Karpas-422 (cell line): ENCODE measurements at regions not wholly inside any gene's neighbourhood (a gene's known extent, or its start where the extent isn't known, plus 50 kb on each side); places are given as distances from the start of the nearest gene placed in this dataset.
A peak's percentile ranks its signal among the peaks of the same experiment; 100 is the strongest.

Experiments used
- DNase-seq: peaks from one replicate; pipeline ENCODE4 v3.0.0-alpha.2; 2015
- H2AFZ ChIP-seq: fragments of 200-600 bp; sonication (generic); 2 replicates; pipeline ENCODE4 v1.6.1; 2014; ENCODE audit warnings: antibody characterized with exemption, low read length, mixed read lengths
- H3K27ac ChIP-seq: fragments of 200-600 bp; sonication (generic); 2 replicates; pipeline ENCODE4 v1.5.1; 2014; ENCODE audit warnings: mild to moderate bottlenecking, low read length, moderate library complexity
- H3K27me3 ChIP-seq: fragments of 200-600 bp; sonication (generic); 2 replicates; pipeline ENCODE4 v1.6.1; 2014; ENCODE audit warnings: low read length, mixed read lengths
- H3K36me3 ChIP-seq: fragments of 200-600 bp; sonication (generic); 2 replicates; pipeline ENCODE4 v1.6.1; 2014; ENCODE audit warnings: low read length, mixed read lengths; ENCODE audit not compliant: insufficient read depth
- H3K4me1 ChIP-seq: fragments of 200-600 bp; sonication (generic); 2 replicates; pipeline ENCODE4 v1.6.1; 2014; ENCODE audit warnings: mild to moderate bottlenecking, low read length, mixed read lengths
- H3K4me2 ChIP-seq: fragments of 200-600 bp; sonication (generic); 2 replicates; pipeline ENCODE4 v1.6.1; 2014; ENCODE audit warnings: low read length, low read depth, mild to moderate bottlenecking; ENCODE audit not compliant: poor library complexity, severe bottlenecking
- H3K4me3 ChIP-seq: fragments of 200-600 bp; sonication (generic); 2 replicates; pipeline ENCODE4 v1.5.1; 2014; ENCODE audit warnings: mild to moderate bottlenecking, antibody characterized with exemption, low read length, mixed read lengths
- H3K79me2 ChIP-seq: fragments of 200-600 bp; sonication (generic); 2 replicates; pipeline ENCODE4 v1.6.1; 2014; ENCODE audit warnings: mild to moderate bottlenecking, low read length, mixed read lengths
- H3K9ac ChIP-seq: fragments of 200-600 bp; sonication (generic); 2 replicates; pipeline ENCODE4 v1.6.0; 2014; ENCODE audit warnings: low read length
- H3K9me2 ChIP-seq: fragments of 200-600 bp; sonication (generic), shearing (Covaris generic); replicated peaks from 2 replicates; pipeline ENCODE4 v1.6.0; 2014; ENCODE audit warnings: mild to moderate bottlenecking, low read length, moderate library complexity; ENCODE audit not compliant: insufficient read depth
- H3K9me3 ChIP-seq: fragments of 300-700, 200-600 bp; sonication (generic); 2 replicates; pipeline ENCODE4 v1.6.1; 2014; ENCODE audit warnings: low read length, mixed read lengths
- H4K20me1 ChIP-seq: fragments of 200-600 bp; sonication (generic); 2 replicates; pipeline ENCODE4 v1.6.1; 2014; ENCODE audit warnings: mild to moderate bottlenecking, antibody characterized with exemption, low read length, low read depth; ENCODE audit not compliant: insufficient read depth

- Histone ChIP-seq H2AFZ (no peak overlapping the region), H3K27ac (no peak overlapping the region), H3K4me1 (no peaks in the 10 kb centered on the region), H3K4me2 (no peak overlapping the region), H3K36me3 (no peaks in the 10 kb centered on the region), H4K20me1 (no peaks in the 10 kb centered on the region), H3K4me3 (no peak overlapping the region), H3K27me3 (no peaks in the 10 kb centered on the region), H3K9me3 (no peaks in the 10 kb centered on the region), H3K79me2 (no peaks in the 10 kb centered on the region), H3K9ac (no peak overlapping the region), H3K9me2 (no peaks in the 10 kb centered on the region)
- DNase-seq = no peak
Measured at GRCh38 chr3:68485051-68485450, 447.3 kb downstream of the TAFA4 start.

- Histone ChIP-seq H4K20me1 (no peaks in the 10 kb centered on the region), H3K79me2 (no peaks in the 10 kb centered on the region), H3K27me3 (no peaks in the 10 kb centered on the region), H3K27ac (no peak overlapping the region), H3K9me3 (0 out of 2 replicates have a peak, but pooled peaks cover 3% of the 10 kb centered on the region), H3K36me3 (no peaks in the 10 kb centered on the region), H3K9ac (no peak overlapping the region), H3K4me1 (peaks cover 4% of the 10 kb centered on the region), H2AFZ (no peak overlapping the region), H3K9me2 (peaks cover 3% of the 10 kb centered on the region; the same call in 1 of the 2 replicates), H3K4me2 (no peak overlapping the region), H3K4me3 (no peak overlapping the region)
- DNase-seq = no peak
Measured at GRCh38 chr3:68483601-68484000, 448.7 kb downstream of the TAFA4 start.

- no peaks in the 10 kb centered on the region for H3K27me3 ChIP-seq
- H2AFZ ChIP-seq = no peak overlapping the region
- H3K9me2 ChIP-seq = peaks cover 3% of the 10 kb centered on the region; the same call in 1 of the 2 replicates
- H3K4me2 ChIP-seq = no peak overlapping the region
- DNase-seq = no peak
- H3K4me3 ChIP-seq = no peak overlapping the region
- H3K36me3 ChIP-seq = no peaks in the 10 kb centered on the region
- peaks cover 4% of the 10 kb centered on the region for H3K4me1 ChIP-seq
- 0 out of 2 replicates have a peak, but pooled peaks cover 3% of the 10 kb centered on the region for H3K9me3 ChIP-seq
- H3K27ac ChIP-seq = no peak overlapping the region
- H3K79me2 ChIP-seq = no peaks in the 10 kb centered on the region
- no peak overlapping the region for H3K9ac ChIP-seq
- no peaks in the 10 kb centered on the region for H4K20me1 ChIP-seq
Measured at GRCh38 chr3:68483041-68483440, 449.3 kb downstream of the TAFA4 start.

- Histone ChIP-seq H3K27ac (no peak overlapping the region), H3K9ac (no peak overlapping the region), H2AFZ (no peak overlapping the region), H3K9me3 (0 out of 2 replicates have a peak, but pooled peaks cover 3% of the 10 kb centered on the region), H4K20me1 (no peaks in the 10 kb centered on the region), H3K4me3 (no peak overlapping the region), H3K36me3 (no peaks in the 10 kb centered on the region), H3K79me2 (no peaks in the 10 kb centered on the region), H3K4me1 (peaks cover 4% of the 10 kb centered on the region), H3K9me2 (peaks cover 3% of the 10 kb centered on the region; the same call in 1 of the 2 replicates), H3K27me3 (no peaks in the 10 kb centered on the region), H3K4me2 (no peak overlapping the region)
- no peak for DNase-seq
Measured at GRCh38 chr3:68482565-68482964, 449.8 kb downstream of the TAFA4 start.

- Histone ChIP-seq H3K79me2 (no peaks in the 10 kb centered on the region), H3K36me3 (no peaks in the 10 kb centered on the region), H2AFZ (no peak overlapping the region), H3K4me2 (no peak overlapping the region), H3K27me3 (no peaks in the 10 kb centered on the region), H3K4me1 (peaks cover 4% of the 10 kb centered on the region), H3K27ac (no peak overlapping the region), H3K9ac (no peak overlapping the region), H3K9me2 (peaks cover 3% of the 10 kb centered on the region; the same call in 1 of the 2 replicates), H4K20me1 (no peaks in the 10 kb centered on the region), H3K4me3 (no peak overlapping the region), H3K9me3 (0 out of 2 replicates have a peak, but pooled peaks cover 3% of the 10 kb centered on the region)
- DNase-seq = peak; percentile 42
Measured at GRCh38 chr3:68479779-68480178, 452.6 kb downstream of the TAFA4 start.

- Histone ChIP-seq H3K27ac (no peak overlapping the region), H3K9me2 (no peaks in the 10 kb centered on the region), H3K4me1 (no peaks in the 10 kb centered on the region), H3K4me3 (no peak overlapping the region), H3K36me3 (no peaks in the 10 kb centered on the region), H2AFZ (no peak overlapping the region), H3K27me3 (no peaks in the 10 kb centered on the region), H3K9ac (no peak overlapping the region), H3K9me3 (no peaks in the 10 kb centered on the region), H4K20me1 (no peaks in the 10 kb centered on the region), H3K79me2 (no peaks in the 10 kb centered on the region), H3K4me2 (no peak overlapping the region)
- DNase-seq = no peak
Measured at GRCh38 chr3:68468695-68469375, 463.5 kb downstream of the TAFA4 start.

GRCh38 chr3:68467465-68467864, 464.9 kb downstream of the TAFA4 start:
- Histone ChIP-seq H3K9ac (no peak overlapping the region), H4K20me1 (no peaks in the 10 kb centered on the region), H2AFZ (no peak overlapping the region)

GRCh38 chr3:68458581-68458980, 473.8 kb downstream of the TAFA4 start:
- Histone ChIP-seq H3K36me3 (no peaks in the 10 kb centered on the region), H3K27me3 (no peaks in the 10 kb centered on the region), H3K4me3 (no peak overlapping the region), H3K9ac (no peak overlapping the region), H3K4me1 (no peaks in the 10 kb centered on the region), H3K4me2 (no peak overlapping the region), H4K20me1 (no peaks in the 10 kb centered on the region), H2AFZ (no peak overlapping the region), H3K9me2 (no peaks in the 10 kb centered on the region), H3K27ac (no peak overlapping the region), H3K9me3 (no peaks in the 10 kb centered on the region), H3K79me2 (no peaks in the 10 kb centered on the region)
- DNase-seq = no peak

More at GRCh38 chr3:68467465-68467864, 464.9 kb downstream of the TAFA4 start:
- Histone ChIP-seq H3K9me3 (no peaks in the 10 kb centered on the region), H3K4me2 (no peak overlapping the region), H3K4me1 (no peaks in the 10 kb centered on the region), H3K4me3 (no peak overlapping the region), H3K79me2 (no peaks in the 10 kb centered on the region), H3K27ac (no peak overlapping the region), H3K36me3 (no peaks in the 10 kb centered on the region), H3K9me2 (no peaks in the 10 kb centered on the region), H3K27me3 (no peaks in the 10 kb centered on the region)
- DNase-seq = no peak
